ENCODE measurements at regions not wholly inside any gene's neighbourhood (a gene's known extent, or its start where the extent isn't known, plus 50 kb on each side); places are given as distances from the start of the nearest gene placed in this dataset.
A peak's percentile ranks its signal among the peaks of the same experiment; 100 is the strongest.

GRCh38 chr7:41103331-41103730 lies 599.6 kb downstream of the INHBA start:
- H2AFZ ChIP-seq (ENCODE audit: low read depth, low read length, severe bottlenecking) = peak overlapping the region; percentile 9
- H3K9me3 ChIP-seq (ENCODE audit: insufficient read depth, low read length) = no peaks in the 10 kb centered on the region
- 0 out of 2 replicates have a peak, but pooled peaks cover 3% of the 10 kb centered on the region for H3F3A ChIP-seq (ENCODE audit: insufficient read depth)
- no peak overlapping the region for H3K9ac ChIP-seq (ENCODE audit: low read length)
- H3K79me2 ChIP-seq (ENCODE audit: insufficient read depth, low read length) = no peaks in the 10 kb centered on the region
- H3K4me3 ChIP-seq (ENCODE audit: insufficient read depth, low read length, poor library complexity, severe bottlenecking) = no peak overlapping the region
- no peak overlapping the region for H3K27ac ChIP-seq (ENCODE audit: low read depth, low read length)
- TF ChIP-seq CTCF (IDR thresholded peaks at IDR 0.05; ENCODE audit: insufficient read depth, low read length, poor library complexity, severe bottlenecking) = no peak
- TF ChIP-seq EZH2phosphoT487 (conservative IDR thresholded peaks at IDR 0.05; ENCODE audit: low read length) = no peak
- peak overlapping the region; percentile 23 for H3K4me2 ChIP-seq (ENCODE audit: low read depth, low read length, poor library complexity, severe bottlenecking)
- H3K27me3 ChIP-seq (ENCODE audit: low read length) = no peaks in the 10 kb centered on the region
- H3K36me3 ChIP-seq (ENCODE audit: low read length) = no peaks in the 10 kb centered on the region
- no peaks in the 10 kb centered on the region for H4K20me1 ChIP-seq (ENCODE audit: low read depth, low read length)
- no peaks in the 10 kb centered on the region for H3K9me2 ChIP-seq (replicated peaks; ENCODE audit: insufficient read depth, low read length)

GRCh38 chr7:41098846-41099245 lies 604.0 kb downstream of the INHBA start:
- Histone ChIP-seq H3K4me3 (ENCODE audit: insufficient read depth, low read length, poor library complexity, severe bottlenecking) (no peak overlapping the region), H3K9ac (ENCODE audit: low read length) (no peak overlapping the region), H3K79me2 (ENCODE audit: insufficient read depth, low read length) (no peaks in the 10 kb centered on the region), H4K20me1 (ENCODE audit: low read depth, low read length) (no peaks in the 10 kb centered on the region), H3K9me2 (replicated peaks; ENCODE audit: insufficient read depth, low read length) (no peaks in the 10 kb centered on the region; the same call in 1 of the 2 replicates), H3K27ac (ENCODE audit: low read depth, low read length) (no peak overlapping the region), H3K27me3 (ENCODE audit: low read length) (no peaks in the 10 kb centered on the region), H2AFZ (ENCODE audit: low read depth, low read length, severe bottlenecking) (no peak overlapping the region), H3K9me3 (ENCODE audit: insufficient read depth, low read length) (no peaks in the 10 kb centered on the region), H3K36me3 (ENCODE audit: low read length) (no peaks in the 10 kb centered on the region; the same call in 1 of the 2 replicates), H3F3A (ENCODE audit: insufficient read depth) (0 out of 2 replicates have a peak, but pooled peaks cover 3% of the 10 kb centered on the region), H3K4me2 (ENCODE audit: low read depth, low read length, poor library complexity, severe bottlenecking) (no peak overlapping the region)
- no peak for TF ChIP-seq CTCF (IDR thresholded peaks at IDR 0.05; ENCODE audit: insufficient read depth, low read length, poor library complexity, severe bottlenecking)
- TF ChIP-seq EZH2phosphoT487 (conservative IDR thresholded peaks at IDR 0.05; ENCODE audit: low read length) = no peak

- H2AFZ ChIP-seq (ENCODE audit: low read depth, low read length, severe bottlenecking) = no peak overlapping the region
- no peaks in the 10 kb centered on the region for H3K27me3 ChIP-seq (ENCODE audit: low read length)
- H3K79me2 ChIP-seq (ENCODE audit: insufficient read depth, low read length) = no peaks in the 10 kb centered on the region
- no peaks in the 10 kb centered on the region for H4K20me1 ChIP-seq (ENCODE audit: low read depth, low read length)
- H3K4me3 ChIP-seq (ENCODE audit: insufficient read depth, low read length, poor library complexity, severe bottlenecking) = no peak overlapping the region
- no peaks in the 10 kb centered on the region for H3K9me3 ChIP-seq (ENCODE audit: insufficient read depth, low read length)
- TF ChIP-seq EZH2phosphoT487 (conservative IDR thresholded peaks at IDR 0.05; ENCODE audit: low read length) (no peak), CTCF (IDR thresholded peaks at IDR 0.05; ENCODE audit: insufficient read depth, low read length, poor library complexity, severe bottlenecking) (no peak)
- no peak overlapping the region for H3K9ac ChIP-seq (ENCODE audit: low read length)
- H3K36me3 ChIP-seq (ENCODE audit: low read length) = no peaks in the 10 kb centered on the region; the same call in 1 of the 2 replicates
- no peaks in the 10 kb centered on the region; the same call in 1 of the 2 replicates for H3K9me2 ChIP-seq (replicated peaks; ENCODE audit: insufficient read depth, low read length)
- H3K4me2 ChIP-seq (ENCODE audit: low read depth, low read length, poor library complexity, severe bottlenecking) = no peak overlapping the region
- H3F3A ChIP-seq (ENCODE audit: insufficient read depth) = 0 out of 2 replicates have a peak, but pooled peaks cover 3% of the 10 kb centered on the region
- no peak overlapping the region for H3K27ac ChIP-seq (ENCODE audit: low read depth, low read length)
These were observed 604.5 kb downstream of the INHBA start for GRCh38 chr7:41098402-41098801.

All from SU-DHL-6 (cell line).